ENCODE measurements at regions not wholly inside any gene's neighbourhood (a gene's known extent, or its start where the extent isn't known, plus 50 kb on each side); places are given as distances from the start of the nearest gene placed in this dataset.

DNA sequence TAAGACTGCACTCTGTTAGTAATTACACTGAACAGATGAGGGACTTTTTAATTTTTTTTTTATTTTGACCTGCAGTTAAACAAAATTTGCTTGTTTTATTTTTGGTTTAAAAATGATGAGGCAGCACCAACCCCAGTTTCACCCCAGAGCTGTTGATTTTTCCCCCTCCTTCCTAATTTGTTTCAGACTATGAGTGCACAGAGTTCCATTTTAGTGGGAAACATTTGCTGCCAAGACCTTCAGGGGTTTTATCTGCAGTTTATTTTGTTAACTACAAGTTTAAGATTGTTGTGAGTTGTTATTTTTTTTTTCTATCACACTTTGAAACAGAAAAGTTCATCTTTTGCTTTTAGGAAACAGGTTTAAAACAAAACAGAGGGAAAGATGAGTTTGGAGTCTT is 455.9 kb upstream of the NR2F2 start:
- TF ChIP-seq, protein P1, sequence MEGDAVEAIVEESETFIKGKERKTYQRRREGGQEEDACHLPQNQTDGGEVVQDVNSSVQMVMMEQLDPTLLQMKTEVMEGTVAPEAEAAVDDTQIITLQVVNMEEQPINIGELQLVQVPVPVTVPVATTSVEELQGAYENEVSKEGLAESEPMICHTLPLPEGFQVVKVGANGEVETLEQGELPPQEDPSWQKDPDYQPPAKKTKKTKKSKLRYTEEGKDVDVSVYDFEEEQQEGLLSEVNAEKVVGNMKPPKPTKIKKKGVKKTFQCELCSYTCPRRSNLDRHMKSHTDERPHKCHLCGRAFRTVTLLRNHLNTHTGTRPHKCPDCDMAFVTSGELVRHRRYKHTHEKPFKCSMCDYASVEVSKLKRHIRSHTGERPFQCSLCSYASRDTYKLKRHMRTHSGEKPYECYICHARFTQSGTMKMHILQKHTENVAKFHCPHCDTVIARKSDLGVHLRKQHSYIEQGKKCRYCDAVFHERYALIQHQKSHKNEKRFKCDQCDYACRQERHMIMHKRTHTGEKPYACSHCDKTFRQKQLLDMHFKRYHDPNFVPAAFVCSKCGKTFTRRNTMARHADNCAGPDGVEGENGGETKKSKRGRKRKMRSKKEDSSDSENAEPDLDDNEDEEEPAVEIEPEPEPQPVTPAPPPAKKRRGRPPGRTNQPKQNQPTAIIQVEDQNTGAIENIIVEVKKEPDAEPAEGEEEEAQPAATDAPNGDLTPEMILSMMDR (IDR thresholded peaks at IDR 0.05), result no peak
- TF ChIP-seq ZFX (IDR thresholded peaks at IDR 0.05; ENCODE audit: borderline replicate concordance), result no peak

All from 22Rv1 (cell line).